HCT116 (cell line): ENCODE measurements at regions not wholly inside any gene's neighbourhood (a gene's known extent, or its start where the extent isn't known, plus 50 kb on each side); places are given as distances from the start of the nearest gene placed in this dataset.

Source experiments
- ATAC-seq: fragments of 200-7000 bp; cut with Tn5 transposase; 2 replicates; pipeline ENCODE4 v1.9.1; 2020; ENCODE audit warnings: mild to moderate bottlenecking, moderate library complexity
- BruUV-seq: library from RNA; stranded (reverse); fragments of 400-500 nt; replicated peaks from 2 replicates; lab custom pipeline; 2021; lab: Mats Ljungman, UMichigan
- CTCF ChIA-PET: fragments of 300-600 bp; sonication (Branson Sonifier 250); formaldehyde crosslinking; loops from one replicate; lab custom pipeline; 2021; ENCODE audit warnings: antibody characterized with exemption; lab: Charles Lee
- POLR2A ChIA-PET: fragments of 300-600, 350-600 bp; sonication (Branson Sonifier 250); formaldehyde crosslinking; loops from one replicate; lab custom pipeline; 2021; ENCODE audit warnings: antibody characterized with exemption; lab: Charles Lee
- RAD21 ChIA-PET, 2 experiments: fragments of 300-600 bp; sonication (Branson Sonifier 250); formaldehyde crosslinking; loops; one replicate each; lab custom pipeline; 2023; ENCODE audit warnings: low total read pairs in 2 of 2; ENCODE audit not compliant: uncharacterized antibody in 2 of 2, unreplicated experiment in 2 of 2, low non-redundant PET in 1 of 2; lab: Charles Lee
- DNase-seq: peaks from one replicate; pipeline ENCODE4 v3.0.0-alpha.2; 2010; ENCODE audit warnings: low read depth, low spot score
- H2AFZ ChIP-seq: fragments of 200-600 bp; shearing (Covaris generic), sonication (generic); 2 replicates; pipeline ENCODE4 v1.6.1; 2017; ENCODE audit warnings: low read depth, mixed run types, mixed read lengths, antibody characterized with exemption, low read length; ENCODE audit not compliant: poor library complexity, severe bottlenecking
- H3K27ac ChIP-seq: 2 replicates; pipeline ENCODE4 v1.5.1; 2012; ENCODE audit warnings: low read depth, low read length
- H3K27me3 ChIP-seq: fragments of 200-600 bp; sonication (generic); 2 replicates; pipeline ENCODE4 v1.6.1; 2016; ENCODE audit warnings: mixed run types, low read length, mixed read lengths; ENCODE audit not compliant: insufficient read depth
- H3K36me3 ChIP-seq, 2 experiments: fragments of 200-500 bp in 1 of 2; fragments of 200-600 bp in 1 of 2; sonication (Bioruptor generic) in 1 of 2; sonication (generic) in 1 of 2; 2 replicates each; pipeline versions ENCODE4 v1.5.1 to v1.6.1; 2014 to 2016; ENCODE audit warnings: low read length in 2 of 2, inconsistent platforms in 1 of 2, mixed read lengths in 1 of 2, mixed run types in 1 of 2; ENCODE audit not compliant: insufficient read depth in 2 of 2, control insufficient read depth in 1 of 2
- H3K4me1 ChIP-seq, 2 experiments: fragments of 200-600 bp in 1 of 2; sonication (generic) in 1 of 2; 2 replicates each; pipeline versions ENCODE4 v1.5.1 to v1.6.1; 2012 to 2017; ENCODE audit warnings: low read length in 2 of 2, inconsistent platforms in 1 of 2, mild to moderate bottlenecking in 1 of 2, mixed read lengths in 1 of 2, mixed run types in 1 of 2, moderate library complexity in 1 of 2; ENCODE audit not compliant: insufficient read depth in 2 of 2, control insufficient read depth in 1 of 2
- H3K4me2 ChIP-seq: fragments of 200-600 bp; sonication (generic); 2 replicates; pipeline ENCODE4 v1.6.1; 2017; ENCODE audit warnings: mixed run types, low read length, mixed read lengths
- H3K4me3 ChIP-seq, 2 experiments: fragments of 200-600 bp in 1 of 2; sonication (generic) in 1 of 2; replicated peaks in 1 of 2; 2 replicates each; pipeline ENCODE4 v1.5.1; 2011 to 2016; ENCODE audit warnings: low read length in 2 of 2, control low read depth in 1 of 2, low read depth in 1 of 2, mild to moderate bottlenecking in 1 of 2, mixed read lengths in 1 of 2, mixed run types in 1 of 2
- H3K79me2 ChIP-seq: fragments of 200-600 bp; sonication (generic); 2 replicates; pipeline ENCODE4 v1.6.1; 2017; ENCODE audit warnings: mild to moderate bottlenecking, mixed run types, low read length, moderate library complexity, mixed read lengths; ENCODE audit not compliant: insufficient read depth
- H3K9ac ChIP-seq: fragments of 200-600 bp; sonication (generic); 2 replicates; pipeline ENCODE4 v1.6.1; 2016; ENCODE audit warnings: low read length, mixed read lengths
- H3K9me2 ChIP-seq: fragments of 200-600 bp; sonication (generic), shearing (Covaris generic); 2 replicates; pipeline ENCODE4 v1.6.1; 2017; ENCODE audit warnings: mixed run types, mild to moderate bottlenecking, moderate library complexity; ENCODE audit not compliant: insufficient read depth
- H3K9me3 ChIP-seq, 2 experiments: fragments of 200-500 bp in 1 of 2; fragments of 200-600 bp in 1 of 2; sonication (Bioruptor generic) in 1 of 2; sonication (generic) in 1 of 2; 2 replicates each; pipeline ENCODE4 v1.6.1; 2014 to 2017; ENCODE audit warnings: low read length in 2 of 2, mixed read lengths in 2 of 2, inconsistent platforms in 1 of 2, low read depth in 1 of 2, mild to moderate bottlenecking in 1 of 2, mixed run types in 1 of 2, moderate library complexity in 1 of 2; ENCODE audit not compliant: control insufficient read depth in 1 of 2, insufficient read depth in 1 of 2
- H4K20me1 ChIP-seq: fragments of 200-600 bp; sonication (generic), shearing (Covaris generic); 2 replicates; pipeline ENCODE4 v1.6.1; 2017; ENCODE audit warnings: mixed run types, mild to moderate bottlenecking, moderate library complexity; ENCODE audit not compliant: insufficient read depth
- EZH2 ChIP-seq: fragments of 200-600 bp; sonication (generic); IDR thresholded peaks from 2 replicates; pipeline ENCODE4 v1.6.1; 2017; ENCODE audit warnings: antibody characterized with exemption, mixed run types
- EZH2phosphoT487 ChIP-seq: fragments of 200-600 bp; IDR thresholded peaks from 2 replicates; pipeline ENCODE4 v1.6.1; 2018; ENCODE audit warnings: antibody characterized with exemption, borderline replicate concordance
- FOSL1 ChIP-seq: IDR thresholded peaks from 2 replicates; pipeline ENCODE4 v1.6.1; 2012; ENCODE audit warnings: low read depth
- POLR2A ChIP-seq: IDR thresholded peaks from 2 replicates; pipeline ENCODE4 v1.7.0; 2011; ENCODE audit warnings: borderline replicate concordance; ENCODE audit not compliant: insufficient read depth, insufficient read length; ENCODE audit errors: extremely low read depth
- POLR2AphosphoS5 ChIP-seq: IDR thresholded peaks from 2 replicates; pipeline ENCODE4 v1.6.1; 2011; ENCODE audit warnings: mild to moderate bottlenecking, low read depth, low read length, moderate library complexity
- SP1 ChIP-seq: IDR thresholded peaks from 2 replicates; pipeline ENCODE4 v1.6.1; 2012; ENCODE audit warnings: low read depth
- TCF7L2 ChIP-seq: IDR thresholded peaks from 2 replicates; pipeline ENCODE4 v1.7.0; 2011; ENCODE audit warnings: borderline replicate concordance, inconsistent platforms; ENCODE audit not compliant: insufficient read depth, insufficient read length; ENCODE audit errors: extremely low read depth
- YY1 ChIP-seq: IDR thresholded peaks from 2 replicates; pipeline ENCODE4 v1.6.1; 2011; ENCODE audit warnings: low read length, low read depth, moderate library complexity, mild to moderate bottlenecking; ENCODE audit not compliant: insufficient replicate concordance; ENCODE audit errors: extremely low read depth
- ZFX ChIP-seq: fragments of 450-650 bp; IDR thresholded peaks from 2 replicates; pipeline ENCODE4 v1.6.1; 2017
- ZNF274 ChIP-seq: fragments of 200-500 bp; sonication (Bioruptor generic); IDR thresholded peaks from 2 replicates; pipeline ENCODE4 v1.6.1; 2014; ENCODE audit warnings: mild to moderate bottlenecking, low read depth, low read length, inconsistent platforms
- intact Hi-C: fragments of 100-400 bp; cut with micrococcal nuclease; formaldehyde crosslinking; loops from 2 replicates; pipeline ENCODE4 v1.10.0; 2022
- TF ChIP-seq, protein P1 (sequence below): IDR thresholded peaks from 2 replicates; pipeline ENCODE4 v1.6.1; 2011; ENCODE audit warnings: mild to moderate bottlenecking, low read length, moderate library complexity; ENCODE audit not compliant: insufficient replicate concordance; ENCODE audit errors: extremely low read depth
- TF ChIP-seq, protein P2 (sequence below): IDR thresholded peaks from 2 replicates; pipeline ENCODE4 v1.6.1; 2012; ENCODE audit warnings: low read depth
- TF ChIP-seq, protein P3 (sequence below): IDR thresholded peaks from 2 replicates; pipeline ENCODE4 v1.6.1; 2012

DNA sequence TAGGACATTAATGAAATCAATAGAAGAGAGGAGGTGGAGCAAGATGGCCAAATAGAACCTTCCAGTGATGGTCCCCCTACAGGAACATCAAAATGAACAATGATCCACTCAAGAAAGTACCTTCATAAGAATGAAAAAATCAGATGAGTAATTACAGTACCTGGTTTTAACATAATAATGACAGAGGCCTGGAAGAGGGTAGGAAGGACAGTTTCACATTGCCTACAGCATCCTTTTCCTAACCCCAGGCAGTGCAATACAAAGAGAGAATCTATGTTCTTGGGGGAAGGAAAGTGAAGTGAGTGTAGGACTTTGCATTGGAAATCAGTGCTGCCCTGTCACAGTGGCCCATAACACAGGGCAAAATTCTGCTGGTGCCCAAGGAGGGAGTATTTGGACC, 81.2 kb upstream of the SPTLC1 start:
- CTCF ChIA-PET = no interaction called here
- Histone ChIP-seq H4K20me1 (no peaks in the 10 kb centered on the region), H2AFZ (no peak overlapping the region), H3K27me3 (no peaks in the 10 kb centered on the region), H3K9ac (no peak overlapping the region), H3K79me2 (no peaks in the 10 kb centered on the region), H3K4me2 (no peak overlapping the region), H3K36me3 (no peaks in the 10 kb centered on the region), H3K9me2 (no peaks in the 10 kb centered on the region), H3K4me1 (no peaks in the 10 kb centered on the region), H3K9me3 (peaks cover 0 to 6% of the 10 kb centered on the region in 2 experiments; a peak in 1 of 4 replicates), H3K4me3 (no peak overlapping the region), H3K27ac (no peak overlapping the region)
- intact Hi-C loops = no loop called here
- RAD21 ChIA-PET = no interaction called here
- ATAC-seq = no peak
- no TSS peak for BruUV-seq
- POLR2A ChIA-PET = no interaction called here
- TF ChIP-seq TCF7L2 (no peak), POLR2A (no peak), ZNF274 (no peak), YY1 (no peak), EZH2 (no peak), ZFX (no peak), FOSL1 (no peak), EZH2phosphoT487 (no peak), POLR2AphosphoS5 (no peak), SP1 (no peak)
- TF ChIP-seq, protein P1, sequence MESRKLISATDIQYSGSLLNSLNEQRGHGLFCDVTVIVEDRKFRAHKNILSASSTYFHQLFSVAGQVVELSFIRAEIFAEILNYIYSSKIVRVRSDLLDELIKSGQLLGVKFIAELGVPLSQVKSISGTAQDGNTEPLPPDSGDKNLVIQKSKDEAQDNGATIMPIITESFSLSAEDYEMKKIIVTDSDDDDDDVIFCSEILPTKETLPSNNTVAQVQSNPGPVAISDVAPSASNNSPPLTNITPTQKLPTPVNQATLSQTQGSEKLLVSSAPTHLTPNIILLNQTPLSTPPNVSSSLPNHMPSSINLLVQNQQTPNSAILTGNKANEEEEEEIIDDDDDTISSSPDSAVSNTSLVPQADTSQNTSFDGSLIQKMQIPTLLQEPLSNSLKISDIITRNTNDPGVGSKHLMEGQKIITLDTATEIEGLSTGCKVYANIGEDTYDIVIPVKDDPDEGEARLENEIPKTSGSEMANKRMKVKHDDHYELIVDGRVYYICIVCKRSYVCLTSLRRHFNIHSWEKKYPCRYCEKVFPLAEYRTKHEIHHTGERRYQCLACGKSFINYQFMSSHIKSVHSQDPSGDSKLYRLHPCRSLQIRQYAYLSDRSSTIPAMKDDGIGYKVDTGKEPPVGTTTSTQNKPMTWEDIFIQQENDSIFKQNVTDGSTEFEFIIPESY = no peak
- TF ChIP-seq, protein P2, sequence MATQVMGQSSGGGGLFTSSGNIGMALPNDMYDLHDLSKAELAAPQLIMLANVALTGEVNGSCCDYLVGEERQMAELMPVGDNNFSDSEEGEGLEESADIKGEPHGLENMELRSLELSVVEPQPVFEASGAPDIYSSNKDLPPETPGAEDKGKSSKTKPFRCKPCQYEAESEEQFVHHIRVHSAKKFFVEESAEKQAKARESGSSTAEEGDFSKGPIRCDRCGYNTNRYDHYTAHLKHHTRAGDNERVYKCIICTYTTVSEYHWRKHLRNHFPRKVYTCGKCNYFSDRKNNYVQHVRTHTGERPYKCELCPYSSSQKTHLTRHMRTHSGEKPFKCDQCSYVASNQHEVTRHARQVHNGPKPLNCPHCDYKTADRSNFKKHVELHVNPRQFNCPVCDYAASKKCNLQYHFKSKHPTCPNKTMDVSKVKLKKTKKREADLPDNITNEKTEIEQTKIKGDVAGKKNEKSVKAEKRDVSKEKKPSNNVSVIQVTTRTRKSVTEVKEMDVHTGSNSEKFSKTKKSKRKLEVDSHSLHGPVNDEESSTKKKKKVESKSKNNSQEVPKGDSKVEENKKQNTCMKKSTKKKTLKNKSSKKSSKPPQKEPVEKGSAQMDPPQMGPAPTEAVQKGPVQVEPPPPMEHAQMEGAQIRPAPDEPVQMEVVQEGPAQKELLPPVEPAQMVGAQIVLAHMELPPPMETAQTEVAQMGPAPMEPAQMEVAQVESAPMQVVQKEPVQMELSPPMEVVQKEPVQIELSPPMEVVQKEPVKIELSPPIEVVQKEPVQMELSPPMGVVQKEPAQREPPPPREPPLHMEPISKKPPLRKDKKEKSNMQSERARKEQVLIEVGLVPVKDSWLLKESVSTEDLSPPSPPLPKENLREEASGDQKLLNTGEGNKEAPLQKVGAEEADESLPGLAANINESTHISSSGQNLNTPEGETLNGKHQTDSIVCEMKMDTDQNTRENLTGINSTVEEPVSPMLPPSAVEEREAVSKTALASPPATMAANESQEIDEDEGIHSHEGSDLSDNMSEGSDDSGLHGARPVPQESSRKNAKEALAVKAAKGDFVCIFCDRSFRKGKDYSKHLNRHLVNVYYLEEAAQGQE = no peak
- TF ChIP-seq, protein P3, sequence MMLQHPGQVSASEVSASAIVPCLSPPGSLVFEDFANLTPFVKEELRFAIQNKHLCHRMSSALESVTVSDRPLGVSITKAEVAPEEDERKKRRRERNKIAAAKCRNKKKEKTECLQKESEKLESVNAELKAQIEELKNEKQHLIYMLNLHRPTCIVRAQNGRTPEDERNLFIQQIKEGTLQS = no peak
- DNase-seq = no peak
